Common myeloid progenitor, CD34-positive (primary cell): ENCODE measurements at regions not wholly inside any gene's neighbourhood (a gene's known extent, or its start where the extent isn't known, plus 50 kb on each side); places are given as distances from the start of the nearest gene placed in this dataset.

ENCODE experiments used
- CTCF ChIA-PET: fragments of 350-600 bp; sonication (Branson Sonifier 250); formaldehyde crosslinking; loops from one replicate; lab custom pipeline; 2021; ENCODE audit warnings: antibody characterized with exemption; lab: Charles Lee
- POLR2A ChIA-PET: fragments of 350-600 bp; sonication (Branson Sonifier 250); formaldehyde crosslinking; loops from one replicate; lab custom pipeline; 2021; ENCODE audit warnings: antibody characterized with exemption; lab: Charles Lee
- DNase-seq, 3 donors: peaks; one replicate each; pipeline versions ENCODE4 v3.0.0 to v3.0.0-alpha.2; 2013
- H3K27ac ChIP-seq, 2 experiments: 1 replicate in 1 of 2; 2 replicates in 1 of 2; pipeline ENCODE4 v1.7.0; 2013; ENCODE audit warnings: inconsistent platforms in 2 of 2, low read length in 2 of 2, mild to moderate bottlenecking in 2 of 2, low read depth in 1 of 2, moderate library complexity in 1 of 2; ENCODE audit not compliant: severe bottlenecking in 2 of 2, insufficient read depth in 1 of 2, poor library complexity in 1 of 2
- H3K27me3 ChIP-seq, 5 experiments: replicated peaks in 2 of 5; 1 replicate in 3 of 5; 2 replicates in 2 of 5; pipeline versions ENCODE4 v1.6.1 to v1.7.0; 2013; ENCODE audit warnings: low read length in 4 of 5, mild to moderate bottlenecking in 2 of 5, moderate library complexity in 2 of 5, inconsistent platforms in 1 of 5; ENCODE audit not compliant: insufficient read depth in 5 of 5, control insufficient read depth in 4 of 5
- H3K36me3 ChIP-seq, 4 experiments: 1 replicate in 2 of 4; 2 replicates in 2 of 4; pipeline versions ENCODE4 v1.6.1 to v1.7.0; 2013; ENCODE audit warnings: low read length in 3 of 4, control low read depth in 1 of 4, mild to moderate bottlenecking in 1 of 4; ENCODE audit not compliant: control insufficient read depth in 4 of 4, insufficient read depth in 4 of 4
- H3K4me1 ChIP-seq, 4 experiments: 1 replicate in 3 of 4; 2 replicates in 1 of 4; pipeline versions ENCODE4 v1.6.1 to v1.7.1; 2013; ENCODE audit warnings: low read length in 3 of 4, mild to moderate bottlenecking in 3 of 4, control low read depth in 1 of 4, inconsistent platforms in 1 of 4, moderate library complexity in 1 of 4; ENCODE audit not compliant: control insufficient read depth in 4 of 4, insufficient read depth in 4 of 4; ENCODE audit errors: control extremely low read depth in 1 of 4
- H3K4me3 ChIP-seq, 7 experiments: 1 replicate in 4 of 7; 2 replicates in 3 of 7; pipeline versions ENCODE4 v1.5.1 to v1.7.0; 2013; ENCODE audit warnings: mild to moderate bottlenecking in 7 of 7, low read length in 6 of 7, moderate library complexity in 6 of 7, inconsistent platforms in 2 of 7, low read depth in 2 of 7, control low read depth in 1 of 7; ENCODE audit not compliant: insufficient read depth in 4 of 7, control insufficient read depth in 1 of 7; ENCODE audit errors: extremely low read depth in 1 of 7
- H3K9me3 ChIP-seq, 5 experiments: 1 replicate in 4 of 5; 2 replicates in 1 of 5; pipeline versions ENCODE4 v1.6.1 to v1.7.1; 2013; ENCODE audit warnings: low read length in 4 of 5, mild to moderate bottlenecking in 2 of 5, inconsistent platforms in 1 of 5, low read depth in 1 of 5, moderate library complexity in 1 of 5; ENCODE audit not compliant: control insufficient read depth in 4 of 5, insufficient read depth in 2 of 5; ENCODE audit errors: control extremely low read depth in 1 of 5
- WGBS: methylation state at CpG from one replicate; pipeline ENCODE4 v1.1.5; 2013; ENCODE audit not compliant: insufficient coverage; 5-methylcytosine and 5-hydroxymethylcytosine counted together

GRCh38 chr13:100822871-100823443 lies 148.4 kb upstream of the TMTC4 start:
- CTCF ChIA-PET = no interaction called here

GRCh38 chr13:100818711-100819110 lies 144.1 kb upstream of the TMTC4 start:
- peaks cover 0 to 3% (median 0%) of the 10 kb centered on the region in 5 experiments for H3K27me3 ChIP-seq
- peaks cover 2 to 7% (median 2%) of the 10 kb centered on the region in 5 experiments for H3K9me3 ChIP-seq
- POLR2A ChIA-PET = no interaction called here
- H3K4me1 ChIP-seq = no peaks in the 10 kb centered on the region
- H3K4me3 ChIP-seq = no peak overlapping the region
- CTCF ChIA-PET = no interaction called here
- 88% methylated on average over 3 of the region's 3 CpGs for WGBS
- no peaks in the 10 kb centered on the region for H3K36me3 ChIP-seq
- DNase-seq = no peak
- no peak overlapping the region for H3K27ac ChIP-seq

More at GRCh38 chr13:100822871-100823443, 148.4 kb upstream of the TMTC4 start:
- peaks cover under 1 to 4% (median 2%) of the 10 kb centered on the region in 5 experiments for H3K9me3 ChIP-seq
- POLR2A ChIA-PET = no interaction called here
- H3K4me1 ChIP-seq = no peaks in the 10 kb centered on the region
- no peak overlapping the region for H3K27ac ChIP-seq
- peaks cover 0 to 2% (median 0%) of the 10 kb centered on the region in 5 experiments for H3K27me3 ChIP-seq
- H3K36me3 ChIP-seq = no peaks in the 10 kb centered on the region
- H3K4me3 ChIP-seq = no peak overlapping the region
- 88% methylated on average over 5 of the region's 6 CpGs for WGBS
- no peak for DNase-seq

DNA sequence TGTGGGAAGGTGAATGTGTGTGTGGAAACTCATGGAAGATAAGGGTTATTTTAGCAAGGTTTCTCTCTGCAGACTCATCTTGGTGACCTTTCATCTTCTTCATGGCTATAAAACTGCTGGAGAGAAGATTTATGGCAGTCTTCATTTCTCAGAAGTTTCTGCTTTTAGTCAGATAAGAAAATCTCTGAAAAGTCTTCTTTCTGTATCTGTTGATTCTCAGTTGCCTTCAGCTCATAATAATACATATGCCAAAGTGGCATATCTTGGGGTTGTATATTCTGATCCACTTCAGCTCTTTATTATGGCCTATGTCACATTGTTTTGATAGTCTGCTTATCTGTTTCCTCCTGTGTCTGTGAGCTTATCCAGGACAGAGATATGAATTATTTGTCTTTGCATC lies 143.3 kb upstream of the TMTC4 start:
- H3K27ac ChIP-seq = no peak overlapping the region
- no peak overlapping the region for H3K4me3 ChIP-seq
- no peaks in the 10 kb centered on the region for H3K4me1 ChIP-seq
- H3K9me3 ChIP-seq = peaks cover 2 to 7% (median 2%) of the 10 kb centered on the region in 5 experiments
- no peak for DNase-seq
- POLR2A ChIA-PET = no interaction called here
- peaks cover 0 to 3% (median 0%) of the 10 kb centered on the region in 5 experiments for H3K27me3 ChIP-seq
- H3K36me3 ChIP-seq = no peaks in the 10 kb centered on the region
- CTCF ChIA-PET = no interaction called here

DNA sequence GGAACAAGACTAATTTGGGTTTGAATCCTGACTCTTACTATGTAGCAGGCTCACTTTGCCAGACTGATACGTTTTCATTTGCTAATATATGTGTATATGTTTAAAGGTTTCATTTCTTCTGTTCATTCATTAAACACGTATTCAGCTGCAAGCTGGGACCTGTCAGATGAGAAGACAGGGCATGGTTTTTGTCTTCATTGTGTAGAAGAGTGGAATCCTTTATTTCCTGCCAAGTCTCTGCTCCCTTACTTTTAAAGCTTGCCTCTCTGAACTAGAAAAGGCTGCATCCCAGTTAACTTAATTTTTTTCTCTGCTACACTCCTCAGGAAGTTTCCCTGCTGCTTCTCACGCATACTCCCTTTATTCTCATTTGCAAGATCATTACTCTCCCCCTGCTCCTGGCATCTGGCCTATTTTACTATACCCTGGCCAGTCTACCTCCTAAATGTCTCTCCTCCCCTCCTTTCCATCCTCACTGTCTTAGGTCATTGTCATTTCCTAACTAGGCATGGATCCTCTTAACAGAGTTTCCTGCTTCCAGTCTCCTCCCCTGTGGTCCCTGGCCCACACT lies 141.0 kb upstream of the TMTC4 start:
- ChIA-PET POLR2A (no interaction called here), CTCF (no interaction called here)

GRCh38 chr13:100812982-100813584 lies 138.5 kb upstream of the TMTC4 start:
- Histone ChIP-seq H3K4me1 (no peaks in the 10 kb centered on the region), H3K36me3 (no peaks in the 10 kb centered on the region), H3K27ac (no peak overlapping the region), H3K27me3 (peaks cover 0 to 4% (median 0%) of the 10 kb centered on the region in 5 experiments), H3K9me3 (peaks cover 0 to 4% (median 0%) of the 10 kb centered on the region in 5 experiments), H3K4me3 (no peak overlapping the region)
- no peak for DNase-seq
- CTCF ChIA-PET = no interaction called here
- 71% methylated on average over 1 of the region's 2 CpGs for WGBS
- POLR2A ChIA-PET = no interaction called here

More for the DNA sequence above, 141.0 kb upstream of the TMTC4 start:
- Histone ChIP-seq H3K4me1 (no peaks in the 10 kb centered on the region), H3K36me3 (no peaks in the 10 kb centered on the region), H3K27me3 (peaks cover 0 to 2% (median 0%) of the 10 kb centered on the region in 5 experiments), H3K27ac (no peak overlapping the region), H3K4me3 (no peak overlapping the region), H3K9me3 (peaks cover 2 to 6% (median 2%) of the 10 kb centered on the region in 5 experiments)
- WGBS = 79% methylated on average over 1 of the region's 3 CpGs
- DNase-seq = no peak

DNA sequence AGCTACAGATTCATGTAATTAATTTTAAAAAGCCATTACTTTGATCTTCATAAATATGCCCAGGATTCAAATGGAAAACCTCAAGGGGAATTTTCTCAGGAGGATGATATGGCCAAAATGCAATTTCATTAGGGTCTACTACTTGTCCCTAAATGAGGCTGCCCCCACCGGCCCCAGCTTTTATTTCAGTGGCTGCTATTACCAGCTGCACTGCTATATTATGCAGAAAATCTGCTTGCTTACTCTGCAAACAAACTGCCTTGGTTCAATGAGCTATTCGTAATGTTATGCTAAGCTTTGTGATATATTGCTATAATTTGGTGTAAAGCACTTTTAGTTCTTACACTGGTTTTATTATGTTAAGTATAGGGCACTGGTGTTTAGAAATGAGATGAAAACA lies 137.3 kb upstream of the TMTC4 start:
- POLR2A ChIA-PET = no interaction called here
- Histone ChIP-seq H3K9me3 (no peaks in the 10 kb centered on the region), H3K27me3 (peaks cover 0 to 4% (median 0%) of the 10 kb centered on the region in 5 experiments), H3K4me3 (no peak overlapping the region), H3K4me1 (no peaks in the 10 kb centered on the region), H3K36me3 (no peaks in the 10 kb centered on the region), H3K27ac (no peak overlapping the region)
- CTCF ChIA-PET = no interaction called here
- no peak for DNase-seq
- 100% methylated on average over 1 of the region's 2 CpGs for WGBS
